ENCODE measurements at regions not wholly inside any gene's neighbourhood (a gene's known extent, or its start where the extent isn't known, plus 50 kb on each side); places are given as distances from the start of the nearest gene placed in this dataset.
"Not testable (repeated sequence)": the region's sequence is repeated elsewhere in the genome, so short reads cannot be mapped to it uniquely, and the experiment has no call there.

- DNase-seq (ENCODE audit: low spot score): no peak
Measured at GRCh38 chr2:204363513-204363912, 181.8 kb upstream of the PARD3B start.

GRCh38 chr2:204364860-204365535, 180.3 kb upstream of the PARD3B start:
- no peak for DNase-seq (ENCODE audit: low spot score)

GRCh38 chr2:204365811-204366210, 179.5 kb upstream of the PARD3B start:
- no peak for DNase-seq (ENCODE audit: low spot score)

- DNase-seq (ENCODE audit: low spot score): no peak
Measured at GRCh38 chr2:204367466-204367865, 177.8 kb upstream of the PARD3B start.

GRCh38 chr2:204370172-204370718, 175.0 kb upstream of the PARD3B start:
- DNase-seq (ENCODE audit: low spot score): no peak

- no peak for DNase-seq (ENCODE audit: low spot score)
Measured at GRCh38 chr2:204373942-204374341, 171.3 kb upstream of the PARD3B start.

- no peak for DNase-seq (ENCODE audit: low spot score)
Measured at GRCh38 chr2:204380141-204380881, 165.0 kb upstream of the PARD3B start.

- DNase-seq (ENCODE audit: low spot score): no peak
Measured at GRCh38 chr2:204386668-204387067, 158.6 kb upstream of the PARD3B start.

- no peak for DNase-seq (ENCODE audit: low spot score)
Measured at GRCh38 chr2:204389120-204389519, 156.2 kb upstream of the PARD3B start.

- no peak for DNase-seq (ENCODE audit: low spot score)
Measured at GRCh38 chr2:204389856-204390255, 155.4 kb upstream of the PARD3B start.

- DNase-seq (ENCODE audit: low spot score): no peak
Measured at GRCh38 chr2:204395539-204395938, 149.7 kb upstream of the PARD3B start.

GRCh38 chr2:204401114-204401513, 144.2 kb upstream of the PARD3B start:
- DNase-seq (ENCODE audit: low spot score): no peak

- DNase-seq (ENCODE audit: low spot score): no peak
Measured at GRCh38 chr2:204407204-204408014, 137.9 kb upstream of the PARD3B start.

- not testable (repeated sequence) for DNase-seq (ENCODE audit: low spot score)
Measured at GRCh38 chr2:204412782-204413181, 132.5 kb upstream of the PARD3B start.

GRCh38 chr2:204415406-204416181, 129.7 kb upstream of the PARD3B start:
- peak; percentile 3 for DNase-seq (ENCODE audit: low spot score)

GRCh38 chr2:204416236-204416635, 129.0 kb upstream of the PARD3B start:
- DNase-seq (ENCODE audit: low spot score): no peak

GRCh38 chr2:204425821-204426220, 119.5 kb upstream of the PARD3B start:
- DNase-seq (ENCODE audit: low spot score): no peak

- DNase-seq (ENCODE audit: low spot score): no peak
Measured at GRCh38 chr2:204428675-204429074, 116.6 kb upstream of the PARD3B start.

- DNase-seq (ENCODE audit: low spot score): no peak
Measured at GRCh38 chr2:204431529-204431928, 113.7 kb upstream of the PARD3B start.

GRCh38 chr2:204432196-204432595, 113.1 kb upstream of the PARD3B start:
- DNase-seq (ENCODE audit: low spot score): no peak

- DNase-seq (ENCODE audit: low spot score): no peak
Measured at GRCh38 chr2:204434660-204435462, 110.4 kb upstream of the PARD3B start.

Data from putamen (tissue), 1 donor.